ENCODE measurements at regions not wholly inside any gene's neighbourhood (a gene's known extent, or its start where the extent isn't known, plus 50 kb on each side); places are given as distances from the start of the nearest gene placed in this dataset.

DNA sequence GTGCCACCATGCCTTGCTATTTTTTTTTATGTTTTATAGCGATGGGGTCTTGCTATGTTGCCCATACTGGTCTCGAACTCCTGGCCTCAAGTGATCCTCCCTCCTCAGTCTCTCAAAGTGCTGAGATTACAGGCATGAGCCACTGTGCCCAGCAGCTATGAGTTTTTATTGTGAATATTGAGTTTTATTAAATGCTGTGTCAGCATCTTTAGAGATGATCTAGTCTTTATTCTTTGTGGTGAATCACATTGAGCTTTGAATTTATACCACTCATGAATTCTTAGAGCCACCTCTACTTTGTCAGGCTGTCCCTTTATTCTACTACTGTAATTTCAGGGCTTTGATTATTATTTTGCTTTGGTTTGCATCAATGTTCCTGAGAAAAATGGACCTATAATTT lies 428.3 kb downstream of the BTBD3 start (continued):
- TF ChIP-seq, protein P1, sequence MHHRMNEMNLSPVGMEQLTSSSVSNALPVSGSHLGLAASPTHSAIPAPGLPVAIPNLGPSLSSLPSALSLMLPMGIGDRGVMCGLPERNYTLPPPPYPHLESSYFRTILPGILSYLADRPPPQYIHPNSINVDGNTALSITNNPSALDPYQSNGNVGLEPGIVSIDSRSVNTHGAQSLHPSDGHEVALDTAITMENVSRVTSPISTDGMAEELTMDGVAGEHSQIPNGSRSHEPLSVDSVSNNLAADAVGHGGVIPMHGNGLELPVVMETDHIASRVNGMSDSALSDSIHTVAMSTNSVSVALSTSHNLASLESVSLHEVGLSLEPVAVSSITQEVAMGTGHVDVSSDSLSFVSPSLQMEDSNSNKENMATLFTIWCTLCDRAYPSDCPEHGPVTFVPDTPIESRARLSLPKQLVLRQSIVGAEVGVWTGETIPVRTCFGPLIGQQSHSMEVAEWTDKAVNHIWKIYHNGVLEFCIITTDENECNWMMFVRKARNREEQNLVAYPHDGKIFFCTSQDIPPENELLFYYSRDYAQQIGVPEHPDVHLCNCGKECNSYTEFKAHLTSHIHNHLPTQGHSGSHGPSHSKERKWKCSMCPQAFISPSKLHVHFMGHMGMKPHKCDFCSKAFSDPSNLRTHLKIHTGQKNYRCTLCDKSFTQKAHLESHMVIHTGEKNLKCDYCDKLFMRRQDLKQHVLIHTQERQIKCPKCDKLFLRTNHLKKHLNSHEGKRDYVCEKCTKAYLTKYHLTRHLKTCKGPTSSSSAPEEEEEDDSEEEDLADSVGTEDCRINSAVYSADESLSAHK (tag by site-specific recombination; IDR thresholded peaks at IDR 0.05), result no peak
- no peak for TF ChIP-seq ZNF48 (tag by site-specific recombination; IDR thresholded peaks at IDR 0.05)
- no peak for TF ChIP-seq HOXC10 (CRISPR knock-in tag; IDR thresholded peaks at IDR 0.05)

DNA sequence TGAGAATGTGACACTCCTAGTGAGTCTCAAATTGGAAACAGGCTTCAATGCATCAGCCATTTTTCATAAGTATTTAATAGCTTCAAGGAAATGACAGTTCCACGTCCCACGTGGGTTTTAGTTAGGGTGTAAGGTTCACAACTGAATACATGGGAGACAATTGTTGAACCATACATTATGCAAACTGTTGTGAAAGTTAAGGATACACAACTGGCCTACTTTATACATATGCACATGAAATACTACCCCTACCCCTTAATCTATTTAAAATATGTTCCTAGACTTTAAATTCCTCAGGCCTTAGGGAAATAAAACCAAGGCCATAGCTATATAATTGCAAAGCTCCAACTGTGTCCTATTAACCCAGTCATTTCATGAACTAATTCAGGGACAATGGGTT lies 436.1 kb downstream of the BTBD3 start:
- no peak overlapping the region for H3K4me3 ChIP-seq (ENCODE audit: low read depth, low read length)
- no peaks in the 10 kb centered on the region for H3K9me3 ChIP-seq (ENCODE audit: control insufficient read depth, insufficient read depth, low read depth, low read length)
- H3K36me3 ChIP-seq (ENCODE audit: control insufficient read depth in 2 of 2, insufficient read depth in 1 of 2, low read length in 2 of 2), result no peaks in the 10 kb centered on the region
- ChIA-PET CTCF (no interaction called here), POLR2A (interaction anchor here (0.7 kb wide), 1 partner anchor 189 kb away, joined by 5 read pairs; no protein-coding TSS in a partner anchor)
- H3K27ac ChIP-seq (ENCODE audit: extremely low read depth, low read depth, low read length), result no peak overlapping the region
- no peak for TF ChIP-seq ZNF426 (tag by site-specific recombination; IDR thresholded peaks at IDR 0.05)
- TF ChIP-seq KLF10 (tag by site-specific recombination; IDR thresholded peaks at IDR 0.05), result no peak
- TF ChIP-seq, protein P2, sequence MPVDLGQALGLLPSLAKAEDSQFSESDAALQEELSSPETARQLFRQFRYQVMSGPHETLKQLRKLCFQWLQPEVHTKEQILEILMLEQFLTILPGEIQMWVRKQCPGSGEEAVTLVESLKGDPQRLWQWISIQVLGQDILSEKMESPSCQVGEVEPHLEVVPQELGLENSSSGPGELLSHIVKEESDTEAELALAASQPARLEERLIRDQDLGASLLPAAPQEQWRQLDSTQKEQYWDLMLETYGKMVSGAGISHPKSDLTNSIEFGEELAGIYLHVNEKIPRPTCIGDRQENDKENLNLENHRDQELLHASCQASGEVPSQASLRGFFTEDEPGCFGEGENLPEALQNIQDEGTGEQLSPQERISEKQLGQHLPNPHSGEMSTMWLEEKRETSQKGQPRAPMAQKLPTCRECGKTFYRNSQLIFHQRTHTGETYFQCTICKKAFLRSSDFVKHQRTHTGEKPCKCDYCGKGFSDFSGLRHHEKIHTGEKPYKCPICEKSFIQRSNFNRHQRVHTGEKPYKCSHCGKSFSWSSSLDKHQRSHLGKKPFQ (tag by site-specific recombination; IDR thresholded peaks at IDR 0.05), result no peak
- no peak for TF ChIP-seq FEZF1 (tag by site-specific recombination; IDR thresholded peaks at IDR 0.05)
- no peak for TF ChIP-seq ZNF473 (tag by site-specific recombination; IDR thresholded peaks at IDR 0.05)
- H3K4me1 ChIP-seq (ENCODE audit: control insufficient read depth, insufficient read depth, low read length), result no peaks in the 10 kb centered on the region

GRCh38 chr20:12354725-12355124 lies 437.0 kb downstream of the BTBD3 start:
- Histone ChIP-seq H3K27ac (ENCODE audit: extremely low read depth, low read depth, low read length) (no peak overlapping the region), H3K36me3 (ENCODE audit: control insufficient read depth in 2 of 2, insufficient read depth in 1 of 2, low read length in 2 of 2) (no peaks in the 10 kb centered on the region), H3K4me3 (ENCODE audit: low read depth, low read length) (no peak overlapping the region), H3K4me1 (ENCODE audit: control insufficient read depth, insufficient read depth, low read length) (no peaks in the 10 kb centered on the region), H3K9me3 (ENCODE audit: control insufficient read depth, insufficient read depth, low read depth, low read length) (no peaks in the 10 kb centered on the region)
- POLR2A ChIA-PET, result no interaction called here
- CTCF ChIA-PET, result no interaction called here
- TF ChIP-seq ZNF585B (tag by site-specific recombination; IDR thresholded peaks at IDR 0.05) (no peak), AEBP2 (tag by site-specific recombination; IDR thresholded peaks at IDR 0.05; ENCODE audit: borderline replicate concordance) (no peak), BCL11B (tag by site-specific recombination; IDR thresholded peaks at IDR 0.05; ENCODE audit: low read depth) (no peak), ZNF521 (tag by site-specific recombination; IDR thresholded peaks at IDR 0.05) (no peak), ZSCAN16 (tag by site-specific recombination; IDR thresholded peaks at IDR 0.05) (no peak), SP7 (tag by site-specific recombination; IDR thresholded peaks at IDR 0.05) (no peak), HOXC10 (CRISPR knock-in tag; IDR thresholded peaks at IDR 0.05) (no peak), ZNF114 (tag by site-specific recombination; IDR thresholded peaks at IDR 0.05) (no peak), ZNF24 (tag by site-specific recombination; IDR thresholded peaks at IDR 0.05) (no peak), SETDB1 (IDR thresholded peaks at IDR 0.05; ENCODE audit: insufficient read length, low read length) (no peak), ZNF416 (tag by site-specific recombination; IDR thresholded peaks at IDR 0.05) (no peak), ZNF654 (tag by site-specific recombination; IDR thresholded peaks at IDR 0.05; ENCODE audit: low read depth) (no peak), KLF16 (tag by site-specific recombination; IDR thresholded peaks at IDR 0.05) (no peak), ZNF626 (tag by site-specific recombination; IDR thresholded peaks at IDR 0.05) (no peak), ZNF157 (tag by site-specific recombination; IDR thresholded peaks at IDR 0.05) (no peak), ZNF560 (tag by site-specific recombination; IDR thresholded peaks at IDR 0.05; ENCODE audit: borderline replicate concordance) (no peak), ZNF23 (tag by site-specific recombination; IDR thresholded peaks at IDR 0.05; ENCODE audit: borderline replicate concordance) (no peak)
- TF ChIP-seq, protein P3, sequence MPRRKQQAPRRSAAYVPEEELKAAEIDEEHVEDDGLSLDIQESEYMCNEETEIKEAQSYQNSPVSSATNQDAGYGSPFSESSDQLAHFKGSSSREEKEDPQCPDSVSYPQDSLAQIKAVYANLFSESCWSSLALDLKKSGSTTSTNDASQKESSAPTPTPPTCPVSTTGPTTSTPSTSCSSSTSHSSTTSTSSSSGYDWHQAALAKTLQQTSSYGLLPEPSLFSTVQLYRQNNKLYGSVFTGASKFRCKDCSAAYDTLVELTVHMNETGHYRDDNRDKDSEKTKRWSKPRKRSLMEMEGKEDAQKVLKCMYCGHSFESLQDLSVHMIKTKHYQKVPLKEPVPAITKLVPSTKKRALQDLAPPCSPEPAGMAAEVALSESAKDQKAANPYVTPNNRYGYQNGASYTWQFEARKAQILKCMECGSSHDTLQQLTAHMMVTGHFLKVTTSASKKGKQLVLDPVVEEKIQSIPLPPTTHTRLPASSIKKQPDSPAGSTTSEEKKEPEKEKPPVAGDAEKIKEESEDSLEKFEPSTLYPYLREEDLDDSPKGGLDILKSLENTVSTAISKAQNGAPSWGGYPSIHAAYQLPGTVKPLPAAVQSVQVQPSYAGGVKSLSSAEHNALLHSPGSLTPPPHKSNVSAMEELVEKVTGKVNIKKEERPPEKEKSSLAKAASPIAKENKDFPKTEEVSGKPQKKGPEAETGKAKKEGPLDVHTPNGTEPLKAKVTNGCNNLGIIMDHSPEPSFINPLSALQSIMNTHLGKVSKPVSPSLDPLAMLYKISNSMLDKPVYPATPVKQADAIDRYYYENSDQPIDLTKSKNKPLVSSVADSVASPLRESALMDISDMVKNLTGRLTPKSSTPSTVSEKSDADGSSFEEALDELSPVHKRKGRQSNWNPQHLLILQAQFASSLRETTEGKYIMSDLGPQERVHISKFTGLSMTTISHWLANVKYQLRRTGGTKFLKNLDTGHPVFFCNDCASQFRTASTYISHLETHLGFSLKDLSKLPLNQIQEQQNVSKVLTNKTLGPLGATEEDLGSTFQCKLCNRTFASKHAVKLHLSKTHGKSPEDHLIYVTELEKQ (tag by site-specific recombination; IDR thresholded peaks at IDR 0.05; ENCODE audit: borderline replicate concordance), result no peak
